Neuronal stem cell (in vitro differentiated cells): ENCODE measurements at regions not wholly inside any gene's neighbourhood (a gene's known extent, or its start where the extent isn't known, plus 50 kb on each side); places are given as distances from the start of the nearest gene placed in this dataset.

Source experiments
- DNase-seq: peaks from one replicate; pipeline ENCODE4 v3.0.0-alpha.2; 2013; ENCODE audit warnings: low spot score
- H2AFZ ChIP-seq: one replicate; pipeline ENCODE4 v1.6.1; 2013; ENCODE audit warnings: mild to moderate bottlenecking, low read length, inconsistent platforms
- H2AK5ac ChIP-seq: 2 replicates; pipeline ENCODE4 v1.6.1; 2013; ENCODE audit warnings: low read depth, mild to moderate bottlenecking, inconsistent platforms, low read length, moderate library complexity, mixed read lengths
- H2BK120ac ChIP-seq: 2 replicates; pipeline ENCODE4 v1.6.1; 2013; ENCODE audit warnings: low read depth, mild to moderate bottlenecking, inconsistent platforms, low read length, moderate library complexity, mixed read lengths
- H2BK12ac ChIP-seq: one replicate; pipeline ENCODE4 v1.6.1; 2013; ENCODE audit warnings: low read length, inconsistent platforms
- H2BK15ac ChIP-seq: 2 replicates; pipeline ENCODE4 v1.6.1; 2013; ENCODE audit warnings: mild to moderate bottlenecking, low read length, inconsistent platforms, mixed read lengths
- H2BK5ac ChIP-seq: one replicate; pipeline ENCODE4 v1.6.1; 2013; ENCODE audit warnings: inconsistent platforms, mild to moderate bottlenecking, low read length, moderate library complexity
- H3K14ac ChIP-seq: one replicate; pipeline ENCODE4 v1.6.1; 2013; ENCODE audit warnings: low read length, inconsistent platforms
- H3K18ac ChIP-seq: 2 replicates; pipeline ENCODE4 v1.6.1; 2013; ENCODE audit warnings: low read length, inconsistent platforms
- H3K23ac ChIP-seq: 2 replicates; pipeline ENCODE4 v1.6.1; 2013; ENCODE audit warnings: low read depth, mild to moderate bottlenecking, mixed read lengths, low read length, inconsistent platforms; ENCODE audit not compliant: poor library complexity
- H3K27ac ChIP-seq: replicated peaks from 3 replicates; pipeline ENCODE4 v1.5.1; 2013; ENCODE audit warnings: low read length, inconsistent platforms
- H3K27me3 ChIP-seq, 3 experiments: 2 replicates each; pipeline ENCODE4 v1.6.1; 2013; ENCODE audit warnings: low read length in 3 of 3, mild to moderate bottlenecking in 2 of 3, inconsistent platforms in 1 of 3, low read depth in 1 of 3, mixed read lengths in 1 of 3, moderate library complexity in 1 of 3; ENCODE audit not compliant: control insufficient read depth in 3 of 3, insufficient read depth in 3 of 3
- H3K36me3 ChIP-seq, 2 donors: replicated peaks in 1 of 2; 2 replicates each; pipeline ENCODE4 v1.6.1; 2013; ENCODE audit warnings: low read length in 2 of 2; ENCODE audit not compliant: control insufficient read depth in 2 of 2, insufficient read depth in 2 of 2
- H3K4ac ChIP-seq: 2 replicates; pipeline ENCODE4 v1.6.1; 2013; ENCODE audit warnings: inconsistent platforms, mild to moderate bottlenecking, low read length, moderate library complexity
- H3K4me1 ChIP-seq, 2 donors: 1 replicate in 1 of 2; 2 replicates in 1 of 2; pipeline ENCODE4 v1.6.1; 2013; ENCODE audit warnings: low read length in 2 of 2, low read depth in 1 of 2; ENCODE audit not compliant: control insufficient read depth in 2 of 2, insufficient read depth in 1 of 2
- H3K4me2 ChIP-seq: one replicate; pipeline ENCODE4 v1.6.1; 2013; ENCODE audit warnings: mild to moderate bottlenecking, low read length, inconsistent platforms; ENCODE audit not compliant: insufficient read depth, poor library complexity, severe bottlenecking
- H3K4me3 ChIP-seq, 2 donors: 2 replicates each; pipeline ENCODE4 v1.5.1; 2013; ENCODE audit warnings: low read length in 2 of 2, mild to moderate bottlenecking in 2 of 2, inconsistent platforms in 1 of 2, moderate library complexity in 1 of 2
- H3K79me1 ChIP-seq: one replicate; pipeline ENCODE4 v1.6.1; 2013; ENCODE audit warnings: low read depth, mild to moderate bottlenecking, inconsistent platforms, low read length, moderate library complexity
- H3K9ac ChIP-seq: one replicate; pipeline ENCODE4 v1.6.1; 2013; ENCODE audit warnings: mild to moderate bottlenecking, low read depth, low read length, inconsistent platforms; ENCODE audit not compliant: poor library complexity
- H3K9me3 ChIP-seq, 2 donors: replicated peaks in 1 of 2; 2 replicates each; pipeline versions ENCODE3 to v1.6.1; 2013; ENCODE audit warnings: low read length in 2 of 2, mild to moderate bottlenecking in 2 of 2, inconsistent platforms in 1 of 2, low read depth in 1 of 2, mixed read lengths in 1 of 2, moderate library complexity in 1 of 2; ENCODE audit not compliant: control insufficient read depth in 2 of 2, insufficient read depth in 1 of 2
- H4K8ac ChIP-seq: one replicate; pipeline ENCODE4 v1.6.1; 2013; ENCODE audit warnings: low read depth, mild to moderate bottlenecking, inconsistent platforms, low read length, moderate library complexity
- H4K91ac ChIP-seq: one replicate; pipeline ENCODE4 v1.6.1; 2013; ENCODE audit warnings: low read length, low read depth, mild to moderate bottlenecking, inconsistent platforms; ENCODE audit not compliant: poor library complexity
- WGBS, 2 donors: extraction: QIAGEN DNeasy Blood & Tissue Kit; methylation state at CpG; one replicate each; pipeline ENCODE4 v1.1.7; 2013; ENCODE audit warnings: missing lambda C conversion rate in 2 of 2, mixed read lengths in 1 of 2; ENCODE audit not compliant: insufficient read length in 2 of 2, insufficient replicate concordance in 1 of 2; ENCODE audit errors: extremely low coverage in 2 of 2; 5-methylcytosine and 5-hydroxymethylcytosine counted together

- Histone ChIP-seq H2AK5ac (peak overlapping the region; percentile 44), H4K91ac (no peak overlapping the region), H3K18ac (peak overlapping the region; percentile 45), H2BK15ac (no peak overlapping the region), H4K8ac (no peak overlapping the region), H3K4ac (no peak overlapping the region), H2AFZ (peak overlapping the region; percentile 75), H3K36me3 (no peaks in the 10 kb centered on the region), H3K14ac (no peak overlapping the region), H3K4me2 (no peak overlapping the region), H3K4me1 (peaks cover 14 to 16% of the 10 kb centered on the region in 2 donors), H2BK12ac (no peak overlapping the region), H3K27me3 (no peaks in the 10 kb centered on the region), H3K79me1 (no peaks in the 10 kb centered on the region), H3K9ac (no peak overlapping the region), H2BK120ac (no peak overlapping the region), H3K23ac (no peak overlapping the region), H3K27ac (no peak overlapping the region), H3K9me3 (no peaks in the 10 kb centered on the region), H3K4me3 (no peak overlapping the region), H2BK5ac (no peak overlapping the region)
- WGBS, 2 donors = no CpG with 5 or more reads among the region's 8 CpGs
- peak; percentile 46 for DNase-seq
Observed at GRCh38 chr12:3342051-3342450, 149.0 kb upstream of the PRMT8 start.

- no peak for DNase-seq
- Histone ChIP-seq H3K27me3 (peaks cover 0 to 32% (median 0%) of the 10 kb centered on the region in 3 experiments), H3K79me1 (no peaks in the 10 kb centered on the region), H3K27ac (no peak overlapping the region), H2AK5ac (no peak overlapping the region), H2BK120ac (no peak overlapping the region), H3K23ac (no peak overlapping the region), H3K9me3 (peaks cover 0 to 6% of the 10 kb centered on the region in 2 donors), H2BK12ac (no peak overlapping the region), H3K14ac (no peak overlapping the region), H3K4me1 (no peaks in the 10 kb centered on the region), H2BK15ac (no peak overlapping the region), H3K4me3 (no peak overlapping the region), H2BK5ac (no peak overlapping the region), H4K8ac (no peak overlapping the region), H3K9ac (no peak overlapping the region), H3K18ac (peak overlapping the region; percentile 9), H3K4me2 (no peak overlapping the region), H3K4ac (no peak overlapping the region), H2AFZ (no peak overlapping the region), H3K36me3 (no peaks in the 10 kb centered on the region), H4K91ac (no peak overlapping the region)
- WGBS, 2 donors = no CpG with 5 or more reads among the region's 5 CpGs
Observed at GRCh38 chr12:3348055-3348454, 142.9 kb upstream of the PRMT8 start.

- no peak overlapping the region for H3K18ac ChIP-seq
- H3K27me3 ChIP-seq = peaks cover 0 to 46% (median 0%) of the 10 kb centered on the region in 3 experiments
- no peak overlapping the region for H3K9ac ChIP-seq
- H3K4me3 ChIP-seq = no peak overlapping the region
- H2BK5ac ChIP-seq = no peak overlapping the region
- H2BK12ac ChIP-seq = no peak overlapping the region
- no peak for DNase-seq
- peaks cover 0 to 6% of the 10 kb centered on the region in 2 donors for H3K9me3 ChIP-seq
- H2AFZ ChIP-seq = no peak overlapping the region
- H3K4ac ChIP-seq = no peak overlapping the region
- no peak overlapping the region for H3K4me2 ChIP-seq
- no peaks in the 10 kb centered on the region for H3K36me3 ChIP-seq
- no peak overlapping the region for H4K91ac ChIP-seq
- no peak overlapping the region for H2BK15ac ChIP-seq
- peaks cover 0 to 4% of the 10 kb centered on the region in 2 donors for H3K4me1 ChIP-seq
- H2BK120ac ChIP-seq = no peak overlapping the region
- no peak overlapping the region for H3K14ac ChIP-seq
- WGBS, 2 donors = no CpG with 5 or more reads among the region's 4 CpGs
- no peak overlapping the region for H3K23ac ChIP-seq
- H2AK5ac ChIP-seq = no peak overlapping the region
- no peak overlapping the region for H4K8ac ChIP-seq
- no peak overlapping the region for H3K27ac ChIP-seq
- H3K79me1 ChIP-seq = no peaks in the 10 kb centered on the region
Observed at GRCh38 chr12:3350432-3350831, 140.6 kb upstream of the PRMT8 start.

- Histone ChIP-seq H4K8ac (no peak overlapping the region), H3K18ac (no peak overlapping the region), H3K4me1 (peaks cover 0 to 8% of the 10 kb centered on the region in 2 donors), H2BK12ac (no peak overlapping the region), H3K27ac (no peak overlapping the region), H2BK120ac (no peak overlapping the region), H3K79me1 (no peaks in the 10 kb centered on the region), H2BK5ac (no peak overlapping the region), H3K4ac (no peak overlapping the region), H3K23ac (no peak overlapping the region), H3K27me3 (peaks cover 0 to 52% (median 0%) of the 10 kb centered on the region in 3 experiments), H3K9me3 (peaks cover 0 to 6% of the 10 kb centered on the region in 2 donors), H3K14ac (no peak overlapping the region), H2AFZ (no peak overlapping the region), H2BK15ac (no peak overlapping the region), H3K4me2 (no peak overlapping the region), H4K91ac (no peak overlapping the region), H3K36me3 (no peaks in the 10 kb centered on the region), H3K9ac (no peak overlapping the region), H2AK5ac (no peak overlapping the region), H3K4me3 (no peak overlapping the region)
- WGBS, 2 donors = no CpG with 5 or more reads among the region's 4 CpGs
- DNase-seq = no peak
Observed at GRCh38 chr12:3351731-3352130, 139.3 kb upstream of the PRMT8 start.
